ENCODE measurements at regions not wholly inside any gene's neighbourhood (a gene's known extent, or its start where the extent isn't known, plus 50 kb on each side); places are given as distances from the start of the nearest gene placed in this dataset.

DNA sequence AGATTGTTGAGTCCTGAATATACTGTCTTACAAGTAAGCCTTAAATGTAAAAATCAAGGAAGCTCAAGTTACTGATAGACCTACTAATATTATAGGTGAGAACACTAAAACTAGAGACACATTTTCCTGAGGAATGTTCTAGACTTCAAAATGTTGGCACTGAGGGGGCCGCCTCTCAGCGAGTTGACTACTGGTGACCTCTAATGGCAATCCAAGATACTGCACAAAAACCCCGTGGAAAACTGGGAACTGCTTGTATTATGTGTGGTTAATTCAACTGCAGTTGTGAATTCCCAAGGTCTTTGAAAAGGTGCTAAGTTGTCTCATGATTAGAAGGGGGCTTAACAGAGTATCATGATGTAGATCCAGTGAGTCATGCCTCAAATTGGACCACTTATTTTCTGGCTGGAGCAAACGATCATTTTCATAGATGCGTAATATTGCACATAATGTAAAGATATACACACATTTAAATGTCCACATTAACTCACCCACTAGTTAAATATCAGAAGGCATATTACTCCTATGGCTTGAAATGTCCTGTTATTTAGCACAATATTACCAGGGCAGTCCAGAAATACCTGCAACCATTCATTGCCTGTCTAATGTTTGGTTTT is 336.2 kb downstream of the FOXA2 start:
- ChIA-PET CTCF (no interaction called here), POLR2A (no interaction called here)
- TF ChIP-seq, protein P1, sequence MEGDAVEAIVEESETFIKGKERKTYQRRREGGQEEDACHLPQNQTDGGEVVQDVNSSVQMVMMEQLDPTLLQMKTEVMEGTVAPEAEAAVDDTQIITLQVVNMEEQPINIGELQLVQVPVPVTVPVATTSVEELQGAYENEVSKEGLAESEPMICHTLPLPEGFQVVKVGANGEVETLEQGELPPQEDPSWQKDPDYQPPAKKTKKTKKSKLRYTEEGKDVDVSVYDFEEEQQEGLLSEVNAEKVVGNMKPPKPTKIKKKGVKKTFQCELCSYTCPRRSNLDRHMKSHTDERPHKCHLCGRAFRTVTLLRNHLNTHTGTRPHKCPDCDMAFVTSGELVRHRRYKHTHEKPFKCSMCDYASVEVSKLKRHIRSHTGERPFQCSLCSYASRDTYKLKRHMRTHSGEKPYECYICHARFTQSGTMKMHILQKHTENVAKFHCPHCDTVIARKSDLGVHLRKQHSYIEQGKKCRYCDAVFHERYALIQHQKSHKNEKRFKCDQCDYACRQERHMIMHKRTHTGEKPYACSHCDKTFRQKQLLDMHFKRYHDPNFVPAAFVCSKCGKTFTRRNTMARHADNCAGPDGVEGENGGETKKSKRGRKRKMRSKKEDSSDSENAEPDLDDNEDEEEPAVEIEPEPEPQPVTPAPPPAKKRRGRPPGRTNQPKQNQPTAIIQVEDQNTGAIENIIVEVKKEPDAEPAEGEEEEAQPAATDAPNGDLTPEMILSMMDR (IDR thresholded peaks at IDR 0.05; ENCODE audit: low read depth, low read length), result no peak
- Histone ChIP-seq H3K27me3 (ENCODE audit: control insufficient read depth, insufficient read depth, low read length) (no peaks in the 10 kb centered on the region), H3K27ac (ENCODE audit: low read depth, low read length) (no peak overlapping the region), H3K9me3 (ENCODE audit: control insufficient read depth, insufficient read depth, low read length) (peaks cover 50% of the 10 kb centered on the region), H3K4me3 (ENCODE audit: low read depth, low read length) (no peak overlapping the region)
- no peak for DNase-seq (ENCODE audit: low read depth, low spot score)

- Histone ChIP-seq H3K27ac (ENCODE audit: low read depth, low read length) (no peak overlapping the region), H3K27me3 (ENCODE audit: control insufficient read depth, insufficient read depth, low read length) (no peaks in the 10 kb centered on the region), H3K9me3 (ENCODE audit: control insufficient read depth, insufficient read depth, low read length) (peaks cover 43% of the 10 kb centered on the region), H3K4me3 (ENCODE audit: low read depth, low read length) (no peak overlapping the region)
- POLR2A ChIA-PET, result no interaction called here
- DNase-seq (ENCODE audit: low read depth, low spot score), result no peak
- TF ChIP-seq, protein P1 (IDR thresholded peaks at IDR 0.05; ENCODE audit: low read depth, low read length), result no peak
- CTCF ChIA-PET, result no interaction called here
Measured at GRCh38 chr20:22245139-22245538, 339.2 kb downstream of the FOXA2 start.

DNA sequence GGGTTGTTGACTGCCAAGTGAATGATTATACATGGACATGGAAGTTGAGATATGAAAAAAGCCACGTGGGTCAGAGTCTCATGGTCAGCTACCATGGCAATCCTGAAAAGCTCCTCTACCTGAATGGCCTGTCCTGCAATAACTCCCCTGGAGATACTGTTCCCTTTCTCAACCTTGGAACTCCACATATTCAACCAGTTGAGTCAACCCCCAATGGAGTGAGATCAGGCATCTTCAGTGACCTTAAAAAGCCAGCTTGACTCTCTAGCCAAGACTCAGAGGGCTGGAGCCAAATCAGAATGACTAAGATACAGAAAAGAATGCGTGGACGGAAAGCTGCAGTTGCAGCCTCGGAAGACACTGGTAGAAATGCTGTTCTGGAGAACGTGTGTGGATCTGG is 341.3 kb downstream of the FOXA2 start:
- CTCF ChIA-PET, result no interaction called here
- no peak for DNase-seq (ENCODE audit: low read depth, low spot score)

GRCh38 chr20:22241609-22242008 is 342.8 kb downstream of the FOXA2 start:
- POLR2A ChIA-PET, result no interaction called here
- Histone ChIP-seq H3K27me3 (ENCODE audit: control insufficient read depth, insufficient read depth, low read length) (no peaks in the 10 kb centered on the region), H3K4me3 (ENCODE audit: low read depth, low read length) (no peak overlapping the region), H3K9me3 (ENCODE audit: control insufficient read depth, insufficient read depth, low read length) (peaks cover 46% of the 10 kb centered on the region), H3K27ac (ENCODE audit: low read depth, low read length) (no peak overlapping the region)
- CTCF ChIA-PET, result no interaction called here
- TF ChIP-seq, protein P1 (IDR thresholded peaks at IDR 0.05; ENCODE audit: low read depth, low read length), result no peak
- DNase-seq (ENCODE audit: low read depth, low spot score), result no peak

More for the DNA sequence above, 341.3 kb downstream of the FOXA2 start:
- Histone ChIP-seq H3K27ac (ENCODE audit: low read depth, low read length) (no peak overlapping the region), H3K4me3 (ENCODE audit: low read depth, low read length) (no peak overlapping the region), H3K27me3 (ENCODE audit: control insufficient read depth, insufficient read depth, low read length) (no peaks in the 10 kb centered on the region), H3K9me3 (ENCODE audit: control insufficient read depth, insufficient read depth, low read length) (peaks cover 52% of the 10 kb centered on the region)
- POLR2A ChIA-PET, result no interaction called here
- TF ChIP-seq, protein P1 (IDR thresholded peaks at IDR 0.05; ENCODE audit: low read depth, low read length), result no peak

DNA sequence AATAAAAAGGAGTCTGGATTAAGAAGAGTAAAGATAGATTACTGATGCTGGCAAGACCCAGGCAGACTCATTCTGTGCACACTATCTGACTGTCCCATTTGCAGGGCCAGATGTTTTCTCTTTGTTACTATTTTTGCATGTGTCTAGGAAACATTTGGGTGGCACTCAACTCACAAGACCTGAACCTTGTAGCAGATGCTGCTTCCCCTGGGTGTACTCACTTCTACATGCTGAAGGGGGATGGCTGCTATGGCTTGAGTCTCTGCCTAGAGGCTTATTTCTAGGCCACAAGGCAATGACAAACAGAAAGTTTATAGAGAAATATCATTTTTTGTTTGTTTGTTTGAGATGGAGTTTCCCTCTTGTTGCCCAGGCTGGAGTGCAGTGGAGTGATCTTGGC is 351.4 kb downstream of the FOXA2 start:
- POLR2A ChIA-PET, result no interaction called here
- TF ChIP-seq, protein P1 (IDR thresholded peaks at IDR 0.05; ENCODE audit: low read depth, low read length), result no peak
- H3K9me3 ChIP-seq (ENCODE audit: control insufficient read depth, insufficient read depth, low read length), result peaks cover 25% of the 10 kb centered on the region

More for the DNA sequence above, 351.4 kb downstream of the FOXA2 start:
- Histone ChIP-seq H3K4me3 (ENCODE audit: low read depth, low read length) (no peak overlapping the region), H3K27ac (ENCODE audit: low read depth, low read length) (no peak overlapping the region), H3K27me3 (ENCODE audit: control insufficient read depth, insufficient read depth, low read length) (no peaks in the 10 kb centered on the region)
- no peak for DNase-seq (ENCODE audit: low read depth, low spot score)
- CTCF ChIA-PET, result no interaction called here
